AML-193 (cell line): ENCODE measurements at regions not wholly inside any gene's neighbourhood (a gene's known extent, or its start where the extent isn't known, plus 50 kb on each side); places are given as distances from the start of the nearest gene placed in this dataset.
"Not testable (repeated sequence)": the region's sequence is repeated elsewhere in the genome, so short reads cannot be mapped to it uniquely, and the experiment has no call there.

Experiments
- DNase-seq, 2 experiments: peaks; one replicate each; lab custom pipeline; 2025; lab: John Stamatoyannopoulos, UW

GRCh38 chr11:101292661-101293240, 163.1 kb upstream of the PGR start:
- no peak for DNase-seq

- DNase-seq = no peak
These were observed 161.7 kb upstream of the PGR start for GRCh38 chr11:101291279-101291678.

GRCh38 chr11:101288392-101288791, 158.8 kb upstream of the PGR start:
- DNase-seq = no peak

GRCh38 chr11:101279728-101280127, 150.1 kb upstream of the PGR start:
- no peak for DNase-seq

- no peak for DNase-seq
These were observed 148.7 kb upstream of the PGR start for GRCh38 chr11:101278286-101278685.

GRCh38 chr11:101277036-101277435, 147.4 kb upstream of the PGR start:
- DNase-seq = no peak

- no peak for DNase-seq
These were observed 140.5 kb upstream of the PGR start for GRCh38 chr11:101269990-101270660.

GRCh38 chr11:101269390-101269789, 139.8 kb upstream of the PGR start:
- no peak for DNase-seq

- no peak for DNase-seq
These were observed 138.0 kb upstream of the PGR start for GRCh38 chr11:101267654-101268053.

- DNase-seq = no peak
These were observed 134.7 kb upstream of the PGR start for GRCh38 chr11:101264306-101264705.

- DNase-seq = no peak
These were observed 133.4 kb upstream of the PGR start for GRCh38 chr11:101262995-101263394.

GRCh38 chr11:101262258-101262657, 132.6 kb upstream of the PGR start:
- no peak for DNase-seq

GRCh38 chr11:101255036-101255435, 125.4 kb upstream of the PGR start:
- no peak for DNase-seq

GRCh38 chr11:101254037-101254436, 124.4 kb upstream of the PGR start:
- DNase-seq = no peak

GRCh38 chr11:101245635-101246034, 116.0 kb upstream of the PGR start:
- not testable (repeated sequence) for DNase-seq

GRCh38 chr11:101245081-101245480, 115.5 kb upstream of the PGR start:
- DNase-seq = not testable (repeated sequence)

- DNase-seq = no peak
These were observed 111.7 kb upstream of the PGR start for GRCh38 chr11:101241160-101241795.

GRCh38 chr11:101231207-101231834, 101.7 kb upstream of the PGR start:
- DNase-seq = not testable (repeated sequence)

- DNase-seq = no peak
These were observed 97.0 kb upstream of the PGR start for GRCh38 chr11:101226617-101227016.

GRCh38 chr11:101224221-101224620, 94.6 kb upstream of the PGR start:
- DNase-seq = no peak

- not testable (repeated sequence) for DNase-seq
These were observed 88.5 kb upstream of the PGR start for GRCh38 chr11:101218091-101218490.

GRCh38 chr11:101216091-101216490, 86.5 kb upstream of the PGR start:
- not testable (repeated sequence) for DNase-seq

GRCh38 chr11:101215069-101215468, 85.5 kb upstream of the PGR start:
- DNase-seq = no peak
